Testis (tissue), 2 donors: ENCODE measurements at regions not wholly inside any gene's neighbourhood (a gene's known extent, or its start where the extent isn't known, plus 50 kb on each side); places are given as distances from the start of the nearest gene placed in this dataset.

Source experiments
- POLR2A ChIP-seq: fragments of 450-650 bp; IDR thresholded peaks from one replicate; pipeline ENCODE4 v1.6.1; 2017; ENCODE audit warnings: antibody characterized with exemption, mild to moderate bottlenecking, moderate library complexity
- TF ChIP-seq, protein P1 (sequence below), 3 experiments: fragments of 450-650 bp in 2 of 3; fragments of 200-600 bp in 1 of 3; sonication (generic) in 1 of 3; IDR thresholded peaks; one replicate each; pipeline ENCODE4 v1.5.1; 2016 to 2019; ENCODE audit warnings: antibody characterized with exemption in 3 of 3, mild to moderate bottlenecking in 2 of 3, moderate library complexity in 1 of 3

DNA sequence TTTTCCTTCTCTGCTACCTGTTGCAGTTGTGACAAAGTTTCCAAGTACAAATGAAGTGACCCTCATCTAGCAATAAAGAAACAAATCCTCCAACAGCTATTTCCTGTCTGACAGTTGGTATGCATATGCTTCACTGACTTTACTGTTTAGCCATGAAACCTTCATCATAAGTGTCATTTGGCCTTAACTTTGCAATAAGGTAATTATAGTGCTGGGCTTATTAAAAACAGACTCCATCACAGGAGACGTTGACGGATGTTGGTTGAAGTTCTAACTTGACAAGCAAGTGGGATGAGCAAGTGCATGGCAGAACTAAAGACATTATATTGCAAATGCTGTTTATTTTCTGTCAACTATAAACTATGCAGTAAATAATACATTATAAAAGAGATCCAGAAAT, 425.2 kb downstream of the RPS29 start:
- TF ChIP-seq, protein P1, sequence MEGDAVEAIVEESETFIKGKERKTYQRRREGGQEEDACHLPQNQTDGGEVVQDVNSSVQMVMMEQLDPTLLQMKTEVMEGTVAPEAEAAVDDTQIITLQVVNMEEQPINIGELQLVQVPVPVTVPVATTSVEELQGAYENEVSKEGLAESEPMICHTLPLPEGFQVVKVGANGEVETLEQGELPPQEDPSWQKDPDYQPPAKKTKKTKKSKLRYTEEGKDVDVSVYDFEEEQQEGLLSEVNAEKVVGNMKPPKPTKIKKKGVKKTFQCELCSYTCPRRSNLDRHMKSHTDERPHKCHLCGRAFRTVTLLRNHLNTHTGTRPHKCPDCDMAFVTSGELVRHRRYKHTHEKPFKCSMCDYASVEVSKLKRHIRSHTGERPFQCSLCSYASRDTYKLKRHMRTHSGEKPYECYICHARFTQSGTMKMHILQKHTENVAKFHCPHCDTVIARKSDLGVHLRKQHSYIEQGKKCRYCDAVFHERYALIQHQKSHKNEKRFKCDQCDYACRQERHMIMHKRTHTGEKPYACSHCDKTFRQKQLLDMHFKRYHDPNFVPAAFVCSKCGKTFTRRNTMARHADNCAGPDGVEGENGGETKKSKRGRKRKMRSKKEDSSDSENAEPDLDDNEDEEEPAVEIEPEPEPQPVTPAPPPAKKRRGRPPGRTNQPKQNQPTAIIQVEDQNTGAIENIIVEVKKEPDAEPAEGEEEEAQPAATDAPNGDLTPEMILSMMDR (IDR thresholded peaks at IDR 0.05), result no peak
- no peak for TF ChIP-seq POLR2A
